ENCODE measurements at regions not wholly inside any gene's neighbourhood (a gene's known extent, or its start where the extent isn't known, plus 50 kb on each side); places are given as distances from the start of the nearest gene placed in this dataset.

DNA sequence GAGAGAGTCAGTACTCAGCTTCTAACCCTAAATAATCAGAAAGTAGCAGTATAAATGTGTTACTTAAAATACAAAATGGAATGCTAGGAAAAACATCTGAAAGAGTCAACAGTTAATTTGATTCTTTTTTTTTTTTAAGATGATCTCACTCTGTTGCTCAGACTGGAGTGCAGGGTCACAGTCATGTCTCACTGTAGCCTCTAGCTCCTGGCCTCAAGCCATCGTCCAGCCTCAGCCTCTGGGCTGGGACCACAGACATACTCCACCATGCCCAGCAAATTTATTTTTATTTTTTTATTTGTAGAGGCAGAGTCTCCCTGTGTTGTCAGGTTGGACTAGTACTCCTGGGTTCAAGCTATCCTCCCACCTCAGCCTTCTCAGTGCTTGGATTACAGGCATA is 424.9 kb downstream of the IRX2 start:
- 56 to 65% methylated on average over 1 of the region's 1 CpG for WGBS, 2 donors
- ATAC-seq (ENCODE audit: low FRiP score in 2 of 2) (peak in 1 of 2 donors; percentile 66), DNase-seq (no peak)
- Histone ChIP-seq H3K4me1 (no peaks in the 10 kb centered on the region), H3K9me3 (no peaks in the 10 kb centered on the region), H3K27me3 (no peaks in the 10 kb centered on the region), H3K36me3 (no peaks in the 10 kb centered on the region), H3K27ac (no peak overlapping the region), H3K4me3 (no peak overlapping the region)
- TF ChIP-seq, protein P1, sequence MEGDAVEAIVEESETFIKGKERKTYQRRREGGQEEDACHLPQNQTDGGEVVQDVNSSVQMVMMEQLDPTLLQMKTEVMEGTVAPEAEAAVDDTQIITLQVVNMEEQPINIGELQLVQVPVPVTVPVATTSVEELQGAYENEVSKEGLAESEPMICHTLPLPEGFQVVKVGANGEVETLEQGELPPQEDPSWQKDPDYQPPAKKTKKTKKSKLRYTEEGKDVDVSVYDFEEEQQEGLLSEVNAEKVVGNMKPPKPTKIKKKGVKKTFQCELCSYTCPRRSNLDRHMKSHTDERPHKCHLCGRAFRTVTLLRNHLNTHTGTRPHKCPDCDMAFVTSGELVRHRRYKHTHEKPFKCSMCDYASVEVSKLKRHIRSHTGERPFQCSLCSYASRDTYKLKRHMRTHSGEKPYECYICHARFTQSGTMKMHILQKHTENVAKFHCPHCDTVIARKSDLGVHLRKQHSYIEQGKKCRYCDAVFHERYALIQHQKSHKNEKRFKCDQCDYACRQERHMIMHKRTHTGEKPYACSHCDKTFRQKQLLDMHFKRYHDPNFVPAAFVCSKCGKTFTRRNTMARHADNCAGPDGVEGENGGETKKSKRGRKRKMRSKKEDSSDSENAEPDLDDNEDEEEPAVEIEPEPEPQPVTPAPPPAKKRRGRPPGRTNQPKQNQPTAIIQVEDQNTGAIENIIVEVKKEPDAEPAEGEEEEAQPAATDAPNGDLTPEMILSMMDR (IDR thresholded peaks at IDR 0.05) = no peak
- TF ChIP-seq POLR2AphosphoS5 (IDR thresholded peaks at IDR 0.05) (no peak), POLR2A (IDR thresholded peaks at IDR 0.05) (no peak), EP300 (IDR thresholded peaks at IDR 0.05) (no peak)

DNA sequence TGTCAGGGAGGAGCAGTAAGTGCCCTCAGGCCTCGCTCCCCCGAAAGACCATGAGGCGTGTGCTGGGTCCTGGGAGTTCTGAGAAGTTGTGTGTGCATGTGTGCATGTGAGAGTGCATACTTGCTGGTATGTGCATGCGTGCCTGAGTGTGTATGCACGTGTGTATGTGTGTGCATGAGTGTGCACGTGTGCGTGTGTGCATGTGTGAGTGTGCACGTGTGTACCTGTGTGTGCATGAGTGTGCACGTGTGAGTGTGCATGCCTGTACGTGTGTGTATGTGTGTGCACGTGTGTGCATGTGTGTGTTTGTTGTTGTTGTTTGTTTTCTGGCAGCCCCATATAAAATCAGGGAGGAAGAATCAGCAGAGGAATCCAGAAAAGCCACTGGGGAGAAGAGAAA is 426.7 kb downstream of the IRX2 start:
- Histone ChIP-seq H3K27ac (no peak overlapping the region), H3K36me3 (no peaks in the 10 kb centered on the region), H3K4me3 (no peak overlapping the region), H3K9me3 (no peaks in the 10 kb centered on the region), H3K4me1 (no peaks in the 10 kb centered on the region), H3K27me3 (no peaks in the 10 kb centered on the region)
- WGBS, 2 donors = 91% methylated on average over 11 of the region's 11 CpGs
- TF ChIP-seq, protein P1 (IDR thresholded peaks at IDR 0.05) = no peak
- TF ChIP-seq POLR2AphosphoS5 (IDR thresholded peaks at IDR 0.05) = no peak
- TF ChIP-seq POLR2A (IDR thresholded peaks at IDR 0.05) = no peak
- TF ChIP-seq EP300 (IDR thresholded peaks at IDR 0.05) = no peak
- ATAC-seq (ENCODE audit: low FRiP score in 2 of 2) (peak in 1 of 2 donors; percentile 44), DNase-seq (no peak)

DNA sequence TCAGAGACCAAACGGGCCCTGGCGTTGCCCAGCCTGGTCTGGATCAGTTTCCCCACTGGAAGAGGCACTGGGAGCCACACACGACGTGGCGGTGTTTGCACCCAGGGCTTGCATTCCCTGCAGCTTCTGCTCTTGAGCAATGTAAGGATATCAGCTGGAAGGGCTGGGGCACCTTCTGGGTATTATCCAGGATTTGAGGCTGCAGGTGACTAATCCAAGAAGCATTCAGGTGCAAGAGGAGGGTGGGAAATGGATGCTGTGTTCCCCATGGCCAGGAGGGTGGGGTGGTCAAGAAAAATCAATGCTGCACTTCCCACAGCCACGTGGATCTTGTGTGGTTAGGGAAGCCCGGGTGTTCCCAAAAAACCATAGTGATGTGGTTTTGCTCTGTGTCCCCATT is 430.9 kb downstream of the IRX2 start:
- TF ChIP-seq, protein P1 (IDR thresholded peaks at IDR 0.05) = no peak
- no peak for TF ChIP-seq POLR2A (IDR thresholded peaks at IDR 0.05)
- no peak for TF ChIP-seq POLR2AphosphoS5 (IDR thresholded peaks at IDR 0.05)
- TF ChIP-seq EP300 (IDR thresholded peaks at IDR 0.05) = no peak
- Histone ChIP-seq H3K4me3 (no peak overlapping the region), H3K4me1 (no peaks in the 10 kb centered on the region), H3K36me3 (no peaks in the 10 kb centered on the region), H3K9me3 (peaks cover 0 to 6% (median 2%) of the 10 kb centered on the region in 4 donors), H3K27ac (no peak overlapping the region), H3K27me3 (no peaks in the 10 kb centered on the region)
- ATAC-seq (ENCODE audit: low FRiP score in 2 of 2) (no peak), DNase-seq (no peak)
- 81 to 84% methylated on average over 7 of the region's 7 CpGs for WGBS, 2 donors

DNA sequence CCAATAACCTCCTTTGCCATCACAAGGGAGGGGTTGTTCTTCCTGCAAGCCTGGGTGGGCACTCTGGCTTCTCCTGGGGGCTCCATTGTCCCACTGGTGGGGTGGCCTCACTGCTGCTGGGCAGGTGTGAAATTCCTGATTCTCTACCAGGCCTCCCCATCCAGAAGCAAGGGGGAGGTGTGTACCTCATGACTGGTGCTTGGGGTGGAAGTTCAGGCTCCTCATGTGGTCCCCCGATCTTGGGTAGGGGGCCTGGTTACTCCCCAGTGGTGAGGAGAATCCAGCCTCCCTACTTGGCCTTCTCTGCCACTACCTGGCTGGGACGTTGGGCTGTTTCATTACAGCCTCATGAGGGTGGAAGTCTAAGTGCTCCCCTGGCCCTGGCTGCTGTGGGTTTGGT is 433.9 kb downstream of the IRX2 start:
- Histone ChIP-seq H3K27ac (no peak overlapping the region), H3K4me3 (no peak overlapping the region), H3K9me3 (peaks cover 0 to 9% (median 3%) of the 10 kb centered on the region in 4 donors), H3K4me1 (no peaks in the 10 kb centered on the region), H3K27me3 (no peaks in the 10 kb centered on the region), H3K36me3 (no peaks in the 10 kb centered on the region)
- WGBS, 2 donors = 57% methylated on average over 2 of the region's 2 CpGs; no CpG with 5 or more reads in 1 of the 2 donors
- no peak for TF ChIP-seq EP300 (IDR thresholded peaks at IDR 0.05)
- TF ChIP-seq, protein P1 (IDR thresholded peaks at IDR 0.05) = no peak
- no peak for TF ChIP-seq POLR2A (IDR thresholded peaks at IDR 0.05)
- TF ChIP-seq POLR2AphosphoS5 (IDR thresholded peaks at IDR 0.05) = no peak
- ATAC-seq (ENCODE audit: low FRiP score in 2 of 2) = no peak
- DNase-seq = no peak

DNA sequence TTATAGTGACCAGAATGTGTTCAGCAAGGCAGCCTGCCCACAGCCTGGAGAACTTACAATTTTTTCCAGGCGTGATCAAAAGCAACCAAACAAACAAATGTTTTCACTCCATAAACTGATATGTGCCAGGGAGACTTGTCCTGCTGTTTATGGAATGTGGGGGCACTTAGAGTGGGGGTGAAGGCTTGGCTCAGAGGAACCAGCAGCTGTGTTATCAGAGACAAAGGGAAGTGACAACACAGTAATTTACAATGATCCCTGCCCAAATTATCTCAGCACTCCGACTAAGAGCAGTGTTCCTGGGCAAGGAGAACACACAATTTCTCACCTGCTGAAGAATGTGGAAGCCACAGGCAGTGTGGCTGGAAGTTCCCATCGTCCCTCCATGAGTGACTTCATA is 429.1 kb upstream of the IRX4 start:
- no peak for DNase-seq

More for the DNA sequence above, 429.1 kb upstream of the IRX4 start:
- 36 to 41% methylated on average over 3 of the region's 3 CpGs for WGBS, 2 donors
- no peak for ATAC-seq (ENCODE audit: low FRiP score in 2 of 2)
- no peaks in the 10 kb centered on the region for H3K27me3 ChIP-seq
- H3K9me3 ChIP-seq = peaks cover 0 to 9% (median 3%) of the 10 kb centered on the region in 4 donors
- no peaks in the 10 kb centered on the region for H3K4me1 ChIP-seq
- no peak overlapping the region for H3K4me3 ChIP-seq
- H3K27ac ChIP-seq = no peak overlapping the region
- TF ChIP-seq EP300 (IDR thresholded peaks at IDR 0.05) (no peak), POLR2A (IDR thresholded peaks at IDR 0.05) (no peak), POLR2AphosphoS5 (IDR thresholded peaks at IDR 0.05) (no peak)
- TF ChIP-seq, protein P1 (IDR thresholded peaks at IDR 0.05) = no peak
- no peaks in the 10 kb centered on the region for H3K36me3 ChIP-seq
